A673 (cell line): ENCODE measurements at regions not wholly inside any gene's neighbourhood (a gene's known extent, or its start where the extent isn't known, plus 50 kb on each side); places are given as distances from the start of the nearest gene placed in this dataset.

Source experiments
- BruUV-seq: library from RNA; stranded (reverse); fragments of 400-500 nt; replicated peaks from 2 replicates; lab custom pipeline; 2021; lab: Mats Ljungman, UMichigan
- CTCF ChIA-PET: fragments of 300-600 bp; sonication (Branson Sonifier 250); formaldehyde crosslinking; loops from one replicate; lab custom pipeline; 2022; ENCODE audit warnings: antibody characterized with exemption; lab: Charles Lee
- POLR2A ChIA-PET: fragments of 300-600 bp; sonication (Branson Sonifier 250); formaldehyde crosslinking; loops from one replicate; lab custom pipeline; 2022; ENCODE audit warnings: antibody characterized with exemption; ENCODE audit not compliant: low non-redundant PET; lab: Charles Lee
- DNase-seq: peaks from one replicate; pipeline ENCODE4 v3.0.0-alpha.2; 2015; ENCODE audit warnings: low spot score
- H3K27ac ChIP-seq: fragments of 200-600 bp; sonication (generic); 2 replicates; pipeline ENCODE4 v1.5.1; 2016; ENCODE audit warnings: mixed run types, low read depth, mild to moderate bottlenecking, mixed read lengths, antibody characterized with exemption, low read length; ENCODE audit not compliant: poor library complexity, severe bottlenecking
- H3K27me3 ChIP-seq: fragments of 200-600 bp; sonication (generic); replicated peaks from 2 replicates; pipeline ENCODE4 v1.6.1; 2017; ENCODE audit warnings: mixed run types, low read depth, mild to moderate bottlenecking, mixed read lengths, antibody characterized with exemption, low read length; ENCODE audit not compliant: insufficient read depth, poor library complexity
- H3K36me3 ChIP-seq: fragments of 200-600 bp; sonication (generic); 2 replicates; pipeline ENCODE4 v1.6.1; 2016; ENCODE audit warnings: mixed run types, mild to moderate bottlenecking, mixed read lengths, antibody characterized with exemption, low read length; ENCODE audit not compliant: insufficient read depth, poor library complexity, severe bottlenecking
- H3K4me1 ChIP-seq: fragments of 200-600 bp; sonication (generic); 2 replicates; pipeline ENCODE4 v1.6.1; 2017; ENCODE audit warnings: mixed run types, mild to moderate bottlenecking, mixed read lengths, antibody characterized with exemption, low read length; ENCODE audit not compliant: insufficient read depth, poor library complexity, severe bottlenecking
- H3K4me3 ChIP-seq: fragments of 200-600 bp; sonication (generic); 2 replicates; pipeline ENCODE4 v1.5.1; 2016; ENCODE audit warnings: low read depth, mixed run types, mild to moderate bottlenecking, mixed read lengths, low read length; ENCODE audit not compliant: poor library complexity, severe bottlenecking
- H3K9me3 ChIP-seq: fragments of 200-600 bp; sonication (generic); 2 replicates; pipeline ENCODE4 v1.6.1; 2016; ENCODE audit warnings: mixed run types, low read depth, mild to moderate bottlenecking, mixed read lengths, antibody characterized with exemption, low read length; ENCODE audit not compliant: poor library complexity, severe bottlenecking
- CTCF ChIP-seq: fragments of 300-800, 200-600 bp; sonication (generic); conservative IDR thresholded peaks from 2 replicates; pipeline ENCODE4 v1.5.1; 2017; ENCODE audit warnings: low read depth, mild to moderate bottlenecking, antibody characterized with exemption, low read length, moderate library complexity, mixed read lengths
- EZH2 ChIP-seq: fragments of 200-600 bp; sonication (generic); IDR thresholded peaks from 2 replicates; pipeline ENCODE4 v1.6.1; 2017; ENCODE audit warnings: borderline replicate concordance, low read depth, mild to moderate bottlenecking, mixed read lengths, antibody characterized with exemption, low read length; ENCODE audit not compliant: poor library complexity, severe bottlenecking
- intact Hi-C: fragments of 100-400 bp; cut with micrococcal nuclease; formaldehyde crosslinking; loops from one replicate; pipeline ENCODE4 v1.10.0; 2022; ENCODE audit not compliant: unreplicated experiment

GRCh38 chr17:5892921-5893675 lies 177.1 kb upstream of the WSCD1 start:
- H3K36me3 ChIP-seq = no peaks in the 10 kb centered on the region
- DNase-seq = no peak
- ChIA-PET POLR2A (no interaction called here), CTCF (no interaction called here)
- intact Hi-C loops = no loop called here
- no TSS peak for BruUV-seq
- no peak overlapping the region for H3K4me3 ChIP-seq
- H3K27ac ChIP-seq = no peak overlapping the region
- no peaks in the 10 kb centered on the region for H3K9me3 ChIP-seq
- H3K4me1 ChIP-seq = peaks cover 5% of the 10 kb centered on the region
- TF ChIP-seq EZH2 (no peak), CTCF (no peak)
- H3K27me3 ChIP-seq = peaks cover 46% of the 10 kb centered on the region

GRCh38 chr17:5893741-5894140 lies 176.4 kb upstream of the WSCD1 start:
- no peaks in the 10 kb centered on the region for H3K36me3 ChIP-seq
- no peaks in the 10 kb centered on the region for H3K9me3 ChIP-seq
- no peak for TF ChIP-seq EZH2
- no peak for TF ChIP-seq CTCF
- intact Hi-C loops = no loop called here
- peaks cover 46% of the 10 kb centered on the region for H3K27me3 ChIP-seq
- ChIA-PET CTCF (no interaction called here), POLR2A (no interaction called here)
- no peak overlapping the region for H3K27ac ChIP-seq
- no peak overlapping the region for H3K4me3 ChIP-seq
- DNase-seq = no peak
- peaks cover 5% of the 10 kb centered on the region for H3K4me1 ChIP-seq
- BruUV-seq = no TSS peak

GRCh38 chr17:5895276-5895675 lies 174.9 kb upstream of the WSCD1 start:
- ChIA-PET CTCF (no interaction called here), POLR2A (no interaction called here)
- peaks cover 5% of the 10 kb centered on the region for H3K4me1 ChIP-seq
- no peaks in the 10 kb centered on the region for H3K9me3 ChIP-seq
- intact Hi-C loops = no loop called here
- no peaks in the 10 kb centered on the region for H3K36me3 ChIP-seq
- no peak overlapping the region for H3K4me3 ChIP-seq
- no peak overlapping the region for H3K27ac ChIP-seq
- H3K27me3 ChIP-seq = peaks cover 46% of the 10 kb centered on the region
- no peak for DNase-seq
- BruUV-seq = no TSS peak
- TF ChIP-seq CTCF (no peak), EZH2 (no peak)
